HG02763 (cell line): ENCODE measurements at regions not wholly inside any gene's neighbourhood (a gene's known extent, or its start where the extent isn't known, plus 50 kb on each side); places are given as distances from the start of the nearest gene placed in this dataset.
"Not testable (repeated sequence)": the region's sequence is repeated elsewhere in the genome, so short reads cannot be mapped to it uniquely, and the experiment has no call there.

ENCODE experiments used
- ATAC-seq: cut with Tn5 transposase; IDR thresholded peaks from one replicate; pipeline ENCODE4 v1.9.1; 2021; ENCODE audit warnings: mild to moderate bottlenecking, moderate library complexity; ENCODE audit not compliant: unreplicated experiment

GRCh38 chr5:21484498-21484889 is 1368.7 kb downstream of the CDH12 start:
- ATAC-seq, result not testable (repeated sequence)

- ATAC-seq, result not testable (repeated sequence)
Measured at GRCh38 chr5:21483790-21484497, 1369.2 kb downstream of the CDH12 start.

GRCh38 chr5:21482983-21483650 is 1370.0 kb downstream of the CDH12 start:
- not testable (repeated sequence) for ATAC-seq

GRCh38 chr5:21482522-21482921 is 1370.6 kb downstream of the CDH12 start:
- not testable (repeated sequence) for ATAC-seq

GRCh38 chr5:21481320-21482270 is 1371.5 kb downstream of the CDH12 start:
- not testable (repeated sequence) for ATAC-seq

GRCh38 chr5:21480054-21480453 is 1373.1 kb downstream of the CDH12 start:
- not testable (repeated sequence) for ATAC-seq

DNA sequence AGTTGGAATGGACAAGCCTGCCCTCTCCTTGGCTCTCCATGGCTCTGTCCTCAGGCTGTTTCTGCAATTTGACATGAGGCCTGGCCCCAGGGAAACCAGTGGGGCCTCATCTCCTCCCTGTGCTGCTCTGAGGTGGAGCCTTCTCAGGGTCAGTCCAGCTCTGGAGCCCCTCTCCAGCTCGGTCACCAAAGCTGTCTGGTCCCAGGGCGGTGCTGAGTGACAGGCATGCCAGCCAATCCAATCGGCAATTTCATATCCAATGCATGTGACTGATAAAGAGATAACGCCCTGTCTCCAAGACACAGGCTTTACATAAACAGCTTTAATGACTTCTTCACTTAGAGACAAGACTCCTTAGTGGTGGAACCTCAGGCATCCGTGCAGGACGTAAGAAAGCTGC is 1379.2 kb downstream of the CDH12 start:
- ATAC-seq, result not testable (repeated sequence)

GRCh38 chr5:21473436-21473835 is 1379.7 kb downstream of the CDH12 start:
- not testable (repeated sequence) for ATAC-seq

GRCh38 chr5:21471691-21472090 is 1381.5 kb downstream of the CDH12 start:
- ATAC-seq, result not testable (repeated sequence)

- not testable (repeated sequence) for ATAC-seq
Measured at GRCh38 chr5:21469523-21470101, 1383.5 kb downstream of the CDH12 start.

- ATAC-seq, result not testable (repeated sequence)
Measured at GRCh38 chr5:21467544-21467943, 1385.6 kb downstream of the CDH12 start.

DNA sequence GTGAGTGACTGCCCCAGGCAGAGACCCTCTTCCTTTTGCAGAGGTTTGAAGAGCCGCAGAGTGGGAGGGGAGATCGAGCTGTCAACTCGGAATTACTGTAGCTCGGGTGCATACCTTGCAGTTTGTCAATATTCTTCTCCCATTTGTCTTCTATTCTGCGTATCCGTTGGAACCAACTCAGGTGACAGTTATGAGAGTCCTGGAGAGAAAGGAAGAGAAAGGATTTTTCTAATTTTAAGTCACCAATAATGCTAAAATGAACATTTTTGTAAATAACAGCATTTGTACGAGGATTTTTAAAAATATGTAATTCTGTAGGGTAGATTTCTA is 1393.4 kb downstream of the CDH12 start:
- ATAC-seq, result not testable (repeated sequence)

DNA sequence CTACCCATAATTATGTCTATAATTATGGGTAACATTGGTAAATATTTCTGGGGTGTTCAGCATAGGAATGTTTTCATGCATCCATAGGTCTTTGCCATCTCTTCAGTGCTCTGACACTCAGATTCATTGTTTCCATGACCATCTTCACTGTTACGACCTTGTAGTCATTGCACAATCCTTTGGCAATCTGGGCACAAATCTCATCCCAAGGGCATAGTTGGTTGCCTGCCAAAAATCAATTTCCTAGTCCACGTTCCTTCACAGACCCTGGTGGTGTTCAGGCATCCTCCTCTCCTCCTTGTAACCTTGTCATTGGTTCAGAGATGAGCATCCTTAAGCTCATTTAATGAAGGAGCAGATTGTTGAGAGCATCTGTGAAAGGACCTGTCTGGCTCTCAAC is 1400.7 kb downstream of the CDH12 start:
- no peak for ATAC-seq

DNA sequence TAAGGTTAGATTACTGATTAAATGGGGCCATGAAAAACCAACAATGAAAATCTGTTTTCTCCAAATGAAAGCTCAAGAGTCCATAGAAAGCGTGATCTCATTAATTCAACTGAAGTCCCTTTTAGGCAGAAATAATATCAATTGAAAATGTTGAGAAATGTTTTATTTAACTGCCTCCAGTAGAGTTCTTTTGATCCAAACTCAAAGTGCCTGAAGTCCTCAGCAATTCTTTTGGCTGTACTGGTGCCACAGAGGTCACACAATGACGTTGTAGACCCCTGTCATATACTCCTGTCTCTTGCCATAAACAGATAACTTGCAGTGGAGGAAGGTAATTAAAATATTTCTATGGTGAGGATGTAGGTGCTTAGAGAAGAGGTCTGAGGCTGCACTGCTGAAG is 1420.5 kb downstream of the CDH12 start:
- ATAC-seq, result no peak

- ATAC-seq, result no peak
Measured at GRCh38 chr5:21424907-21425306, 1428.2 kb downstream of the CDH12 start.

DNA sequence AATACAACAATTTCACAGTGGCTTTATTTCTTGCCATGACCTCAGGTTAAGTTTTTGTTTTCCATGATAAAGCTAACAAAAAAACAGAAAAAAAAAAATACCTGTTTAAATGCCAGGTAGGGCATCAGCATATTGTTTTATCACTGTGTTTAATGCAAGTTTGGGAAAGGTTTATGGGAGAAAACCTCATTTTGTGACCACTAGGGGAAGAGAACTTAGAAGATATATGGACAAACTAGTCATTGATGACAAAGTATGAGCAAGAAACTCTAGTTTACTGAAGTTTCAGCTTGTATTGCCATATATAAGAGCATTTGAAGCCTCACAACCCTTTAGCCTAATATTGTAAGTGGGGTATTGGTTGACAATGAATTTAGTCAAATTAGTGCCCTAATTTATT is 1431.4 kb upstream of the CDH18 start:
- ATAC-seq, result no peak

GRCh38 chr5:21402089-21402488 is 1414.1 kb upstream of the CDH18 start:
- ATAC-seq, result not testable (repeated sequence)

- ATAC-seq, result no peak
Measured at GRCh38 chr5:21398511-21398910, 1410.5 kb upstream of the CDH18 start.

GRCh38 chr5:21397693-21398092 is 1409.7 kb upstream of the CDH18 start:
- ATAC-seq, result peak; percentile 77

DNA sequence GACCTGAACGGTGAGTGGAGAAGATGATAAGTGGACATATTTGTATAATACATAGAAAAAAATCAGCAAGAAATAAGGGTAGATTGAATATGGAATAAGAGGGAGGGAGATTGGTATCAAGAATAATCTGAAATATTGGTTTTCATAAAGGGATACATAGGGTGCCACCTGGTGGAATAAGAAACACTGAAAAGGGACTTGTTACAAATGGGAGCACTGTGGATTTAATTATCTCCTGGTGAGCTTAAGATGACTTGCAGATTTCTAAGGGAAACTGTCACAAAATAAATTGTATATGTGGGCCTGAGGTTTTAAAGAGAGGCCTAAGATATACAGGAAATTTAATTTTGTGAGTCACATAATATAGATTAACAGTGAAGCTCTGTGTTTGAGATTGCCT is 1403.5 kb upstream of the CDH18 start:
- no peak for ATAC-seq

DNA sequence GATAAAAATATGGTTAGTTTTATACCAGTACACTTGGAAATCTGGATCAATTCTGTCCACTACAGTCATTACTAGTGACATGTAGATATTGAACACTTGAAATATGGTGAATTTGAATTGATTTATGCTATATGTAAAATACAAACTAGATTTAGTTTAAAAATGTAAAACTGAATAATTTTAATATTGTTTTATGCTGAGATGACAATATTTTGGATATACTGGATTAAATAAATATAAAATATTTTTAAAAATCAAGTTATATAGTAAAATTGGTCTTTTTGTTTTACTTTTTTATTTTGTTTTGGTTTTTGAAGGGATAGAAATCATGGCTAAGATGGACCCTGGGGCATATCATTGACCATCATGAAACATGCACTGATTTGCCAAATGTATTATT is 1372.8 kb upstream of the CDH18 start:
- ATAC-seq, result not testable (repeated sequence)
